ENCODE measurements at regions not wholly inside any gene's neighbourhood (a gene's known extent, or its start where the extent isn't known, plus 50 kb on each side); places are given as distances from the start of the nearest gene placed in this dataset.

DNA sequence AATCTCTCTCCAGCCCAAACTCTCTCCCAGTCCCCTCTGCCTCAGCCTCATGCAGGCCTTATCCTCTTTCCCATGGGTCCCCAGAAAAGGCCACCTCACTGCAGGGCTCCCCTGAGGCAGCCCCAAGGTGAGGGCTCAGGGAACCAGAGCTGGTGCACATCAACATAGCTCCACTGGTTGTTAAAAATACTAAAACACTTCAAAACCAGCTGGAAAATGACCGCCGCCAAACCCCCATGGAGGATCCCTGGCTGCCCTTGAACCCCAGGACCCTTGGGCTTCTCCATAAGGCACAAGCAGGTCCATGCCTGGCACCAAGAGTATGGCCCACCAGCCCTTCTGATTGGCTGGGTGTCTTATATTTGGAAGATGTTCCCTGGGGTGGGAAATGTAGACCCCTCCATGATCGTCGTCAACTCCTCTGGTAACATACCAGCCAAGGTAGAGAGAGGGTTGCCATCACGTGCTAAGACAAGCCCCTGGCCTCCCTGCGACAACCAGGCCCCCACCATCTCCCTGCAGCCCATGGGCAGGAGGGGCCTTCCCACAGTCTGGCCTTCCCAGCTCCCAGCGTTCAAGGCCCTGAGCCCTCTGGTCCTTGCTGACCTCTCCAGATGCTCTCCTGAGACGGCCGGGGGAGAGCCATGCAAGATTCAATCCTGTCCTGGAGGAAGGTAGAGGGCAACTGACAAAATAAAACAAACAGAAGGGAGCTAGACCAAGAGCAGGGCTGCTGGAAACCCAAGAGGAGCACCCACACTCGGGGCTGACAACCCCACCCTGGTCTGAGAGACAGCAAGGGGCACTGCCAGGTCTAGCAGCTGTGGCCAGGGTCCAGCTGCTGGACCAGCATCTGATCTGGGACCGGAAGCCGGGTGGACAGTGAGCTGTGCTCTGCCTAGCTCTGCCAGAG, 132.1 kb upstream of the PRR20G start:
- H3K4me3 ChIP-seq: no peak overlapping the region
- no peaks in the 10 kb centered on the region for H3K36me3 ChIP-seq
- no peaks in the 10 kb centered on the region for H3K27me3 ChIP-seq (replicated peaks; ENCODE audit: insufficient read depth)
- TF ChIP-seq, protein P1, sequence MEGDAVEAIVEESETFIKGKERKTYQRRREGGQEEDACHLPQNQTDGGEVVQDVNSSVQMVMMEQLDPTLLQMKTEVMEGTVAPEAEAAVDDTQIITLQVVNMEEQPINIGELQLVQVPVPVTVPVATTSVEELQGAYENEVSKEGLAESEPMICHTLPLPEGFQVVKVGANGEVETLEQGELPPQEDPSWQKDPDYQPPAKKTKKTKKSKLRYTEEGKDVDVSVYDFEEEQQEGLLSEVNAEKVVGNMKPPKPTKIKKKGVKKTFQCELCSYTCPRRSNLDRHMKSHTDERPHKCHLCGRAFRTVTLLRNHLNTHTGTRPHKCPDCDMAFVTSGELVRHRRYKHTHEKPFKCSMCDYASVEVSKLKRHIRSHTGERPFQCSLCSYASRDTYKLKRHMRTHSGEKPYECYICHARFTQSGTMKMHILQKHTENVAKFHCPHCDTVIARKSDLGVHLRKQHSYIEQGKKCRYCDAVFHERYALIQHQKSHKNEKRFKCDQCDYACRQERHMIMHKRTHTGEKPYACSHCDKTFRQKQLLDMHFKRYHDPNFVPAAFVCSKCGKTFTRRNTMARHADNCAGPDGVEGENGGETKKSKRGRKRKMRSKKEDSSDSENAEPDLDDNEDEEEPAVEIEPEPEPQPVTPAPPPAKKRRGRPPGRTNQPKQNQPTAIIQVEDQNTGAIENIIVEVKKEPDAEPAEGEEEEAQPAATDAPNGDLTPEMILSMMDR (IDR thresholded peaks at IDR 0.05): no peak
- H3K4me1 ChIP-seq (ENCODE audit: control insufficient read depth in 1 of 2, low read depth in 2 of 2): no peaks in the 10 kb centered on the region
- ATAC-seq (ENCODE audit: insufficient number of reproducible peaks, low FRiP score, low read depth): no peak
- H3K9me3 ChIP-seq: no peaks in the 10 kb centered on the region
- H3K27ac ChIP-seq: no peak overlapping the region
- DNase-seq (ENCODE audit: low spot score): no peak

DNA sequence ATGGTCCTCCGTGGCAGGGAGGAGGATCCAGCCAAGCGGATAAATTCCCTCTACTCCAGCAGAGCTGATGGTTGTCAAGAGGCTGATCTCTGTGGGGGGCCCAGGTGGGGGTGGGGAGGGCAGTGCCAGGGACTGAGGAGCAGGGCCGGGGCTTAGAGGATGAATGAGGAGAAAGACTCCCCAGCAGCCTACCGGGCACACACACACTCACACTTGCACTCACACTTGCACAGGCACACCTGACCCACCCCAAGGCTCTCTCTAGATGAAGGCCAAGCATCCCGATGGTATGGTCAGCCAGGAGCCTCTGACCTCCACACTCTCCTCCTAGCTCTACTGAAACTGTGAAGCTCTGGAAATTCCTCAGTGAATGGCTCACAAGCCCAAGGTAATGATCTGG, 131.3 kb upstream of the PRR20G start:
- TF ChIP-seq, protein P1 (IDR thresholded peaks at IDR 0.05): no peak
- Histone ChIP-seq H3K4me1 (ENCODE audit: control insufficient read depth in 1 of 2, low read depth in 2 of 2) (no peaks in the 10 kb centered on the region), H3K27ac (no peak overlapping the region), H3K4me3 (no peak overlapping the region), H3K9me3 (no peaks in the 10 kb centered on the region), H3K36me3 (no peaks in the 10 kb centered on the region), H3K27me3 (replicated peaks; ENCODE audit: insufficient read depth) (no peaks in the 10 kb centered on the region)
- DNase-seq (ENCODE audit: low spot score) (no peak), ATAC-seq (ENCODE audit: insufficient number of reproducible peaks, low FRiP score, low read depth) (no peak)

DNA sequence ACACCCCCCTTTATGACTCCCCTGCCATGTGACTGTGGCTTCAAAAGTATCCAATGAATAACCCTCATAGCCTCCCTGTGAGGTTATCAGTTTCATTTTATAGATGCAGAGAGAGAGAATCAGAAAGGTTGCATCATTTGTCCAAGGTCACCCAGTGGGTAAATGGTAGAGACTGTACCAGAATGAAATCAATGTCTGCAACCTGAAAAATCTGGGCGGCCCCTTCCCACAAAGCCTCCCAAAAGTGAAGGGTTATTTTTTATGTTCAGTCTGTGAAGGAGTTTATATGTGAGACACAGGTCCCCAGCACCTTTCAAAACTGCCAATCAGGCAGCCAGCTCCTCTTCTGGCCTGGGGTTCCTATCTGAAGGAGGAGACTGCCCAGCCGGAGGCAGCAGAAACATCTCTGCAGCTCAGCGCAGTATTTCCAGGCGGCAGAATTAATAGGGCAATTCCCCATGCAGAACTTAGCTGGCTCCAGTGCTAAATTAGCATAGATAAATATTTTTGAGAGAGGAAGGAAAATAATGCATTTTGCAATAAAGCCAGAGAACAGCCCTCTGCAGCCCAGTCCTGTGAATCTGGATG, 130.8 kb upstream of the PRR20G start:
- H3K9me3 ChIP-seq: no peaks in the 10 kb centered on the region
- ATAC-seq (ENCODE audit: insufficient number of reproducible peaks, low FRiP score, low read depth) (no peak), DNase-seq (ENCODE audit: low spot score) (no peak)
- no peaks in the 10 kb centered on the region for H3K36me3 ChIP-seq
- TF ChIP-seq, protein P1 (IDR thresholded peaks at IDR 0.05): no peak
- no peak overlapping the region for H3K27ac ChIP-seq
- no peak overlapping the region for H3K4me3 ChIP-seq
- H3K4me1 ChIP-seq (ENCODE audit: control insufficient read depth in 1 of 2, low read depth in 2 of 2): no peaks in the 10 kb centered on the region
- H3K27me3 ChIP-seq (replicated peaks; ENCODE audit: insufficient read depth): no peaks in the 10 kb centered on the region

DNA sequence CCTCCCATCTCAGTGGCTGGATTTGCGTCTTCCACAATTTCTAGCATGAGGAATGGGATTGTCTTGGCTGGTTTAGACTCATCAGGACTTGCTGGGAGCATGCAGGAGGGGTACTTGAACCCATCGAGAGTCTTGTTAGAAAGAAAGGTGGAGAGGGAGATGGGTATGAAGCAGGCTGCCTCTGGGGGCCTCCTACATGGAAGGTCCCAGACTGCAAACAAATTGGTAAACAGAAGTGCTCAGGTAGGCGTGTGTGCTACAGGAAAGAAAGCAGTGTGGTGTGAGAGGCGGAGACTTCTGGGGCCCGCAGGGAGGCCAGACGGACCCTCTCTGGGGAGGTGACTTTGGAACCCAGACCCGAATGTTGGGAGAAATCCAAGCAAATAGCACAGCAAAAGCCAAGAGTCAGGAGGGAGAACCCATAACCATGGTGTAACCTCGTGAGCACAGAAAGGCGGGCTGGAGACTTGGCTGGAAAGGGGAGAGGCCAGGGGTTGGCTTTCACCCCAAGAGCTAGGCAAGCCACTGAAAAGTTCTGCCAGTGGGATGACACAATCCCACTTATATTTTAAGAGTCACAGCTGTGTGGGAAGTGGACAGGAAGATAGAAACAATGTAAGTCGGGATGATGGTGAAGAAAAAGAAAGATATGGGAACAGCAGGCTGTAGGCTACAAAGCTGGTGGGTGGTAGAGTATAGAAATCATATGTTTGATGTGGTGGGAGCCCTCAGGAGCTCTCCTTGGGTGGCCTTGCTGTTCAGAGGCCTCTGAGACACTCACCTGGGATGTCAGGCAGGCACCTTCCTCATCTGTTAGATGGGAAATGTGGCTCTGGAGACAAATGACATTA, 130.1 kb upstream of the PRR20G start:
- no peaks in the 10 kb centered on the region for H3K27me3 ChIP-seq (replicated peaks; ENCODE audit: insufficient read depth)

More for the DNA sequence above, 130.1 kb upstream of the PRR20G start:
- DNase-seq (ENCODE audit: low spot score): no peak
- no peak for ATAC-seq (ENCODE audit: insufficient number of reproducible peaks, low FRiP score, low read depth)
- Histone ChIP-seq H3K27ac (no peak overlapping the region), H3K4me1 (ENCODE audit: control insufficient read depth in 1 of 2, low read depth in 2 of 2) (no peaks in the 10 kb centered on the region), H3K4me3 (no peak overlapping the region), H3K36me3 (no peaks in the 10 kb centered on the region), H3K9me3 (no peaks in the 10 kb centered on the region)
- TF ChIP-seq, protein P1 (IDR thresholded peaks at IDR 0.05): no peak

All from thoracic aorta (tissue), 2 donors.